ENCODE measurements at regions not wholly inside any gene's neighbourhood (a gene's known extent, or its start where the extent isn't known, plus 50 kb on each side); places are given as distances from the start of the nearest gene placed in this dataset.

DNA sequence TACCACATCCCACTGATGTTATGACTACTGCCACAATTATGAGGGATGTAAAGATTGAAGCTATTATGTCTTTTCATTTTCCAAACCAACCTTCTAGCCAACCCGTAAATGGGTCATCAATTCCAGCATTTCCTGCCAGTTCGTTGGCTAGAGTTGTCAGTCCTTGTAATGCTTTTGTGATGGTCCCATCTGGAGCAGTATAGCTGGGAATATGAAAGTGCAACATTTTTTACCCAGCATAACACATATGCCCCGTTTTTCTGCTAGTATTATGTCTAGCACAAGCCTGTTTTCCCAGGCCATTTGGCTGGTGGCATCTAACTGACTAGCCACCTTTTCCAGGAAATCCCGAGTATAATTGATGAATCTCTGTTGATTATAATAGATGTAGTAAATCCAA is 1501.6 kb upstream of the SLC39A10 start:
- Histone ChIP-seq H3K4me1 (ENCODE audit: insufficient read depth) (no peaks in the 10 kb centered on the region), H3K79me2 (no peaks in the 10 kb centered on the region), H3K4me2 (no peak overlapping the region), H3K9me2 (replicated peaks; ENCODE audit: insufficient read depth) (no peaks in the 10 kb centered on the region), H3K27ac (no peak overlapping the region), H2AFZ (no peak overlapping the region), H3K4me3 (no peak overlapping the region), H3K27me3 (no peaks in the 10 kb centered on the region), H4K20me1 (ENCODE audit: insufficient read depth, poor library complexity, severe bottlenecking) (no peaks in the 10 kb centered on the region), H3K9me3 (ENCODE audit: low read depth) (no peaks in the 10 kb centered on the region), H3K36me3 (replicated peaks; ENCODE audit: insufficient read depth, low read depth) (no peaks in the 10 kb centered on the region)
- TF ChIP-seq CTCF (IDR thresholded peaks at IDR 0.05; ENCODE audit: poor library complexity) (no peak), EZH2 (IDR thresholded peaks at IDR 0.05; ENCODE audit: borderline replicate concordance) (no peak), EZH2phosphoT487 (IDR thresholded peaks at IDR 0.05; ENCODE audit: low read depth, severe bottlenecking, unreplicated experiment) (no peak)
- WGBS (ENCODE audit: low lambda C conversion rate, missing lambda C conversion rate), result 83% methylated on average over 4 of the region's 4 CpGs
- DNase-seq (ENCODE audit: low spot score), result no peak

GRCh38 chr2:194151231-194151630 is 1505.8 kb upstream of the SLC39A10 start:
- Histone ChIP-seq H3K79me2 (no peaks in the 10 kb centered on the region), H3K4me2 (no peak overlapping the region), H3K9me3 (ENCODE audit: low read depth) (no peaks in the 10 kb centered on the region), H3K36me3 (replicated peaks; ENCODE audit: insufficient read depth, low read depth) (no peaks in the 10 kb centered on the region), H3K9me2 (replicated peaks; ENCODE audit: insufficient read depth) (no peaks in the 10 kb centered on the region), H3K27ac (no peak overlapping the region), H3K27me3 (no peaks in the 10 kb centered on the region), H4K20me1 (ENCODE audit: insufficient read depth, poor library complexity, severe bottlenecking) (no peaks in the 10 kb centered on the region), H2AFZ (no peak overlapping the region), H3K4me3 (no peak overlapping the region), H3K4me1 (ENCODE audit: insufficient read depth) (no peaks in the 10 kb centered on the region)
- 91% methylated on average over 1 of the region's 1 CpG for WGBS (ENCODE audit: low lambda C conversion rate, missing lambda C conversion rate)
- no peak for TF ChIP-seq CTCF (IDR thresholded peaks at IDR 0.05; ENCODE audit: poor library complexity)
- no peak for TF ChIP-seq EZH2phosphoT487 (IDR thresholded peaks at IDR 0.05; ENCODE audit: low read depth, severe bottlenecking, unreplicated experiment)
- no peak for TF ChIP-seq EZH2 (IDR thresholded peaks at IDR 0.05; ENCODE audit: borderline replicate concordance)
- no peak for DNase-seq (ENCODE audit: low spot score)

DNA sequence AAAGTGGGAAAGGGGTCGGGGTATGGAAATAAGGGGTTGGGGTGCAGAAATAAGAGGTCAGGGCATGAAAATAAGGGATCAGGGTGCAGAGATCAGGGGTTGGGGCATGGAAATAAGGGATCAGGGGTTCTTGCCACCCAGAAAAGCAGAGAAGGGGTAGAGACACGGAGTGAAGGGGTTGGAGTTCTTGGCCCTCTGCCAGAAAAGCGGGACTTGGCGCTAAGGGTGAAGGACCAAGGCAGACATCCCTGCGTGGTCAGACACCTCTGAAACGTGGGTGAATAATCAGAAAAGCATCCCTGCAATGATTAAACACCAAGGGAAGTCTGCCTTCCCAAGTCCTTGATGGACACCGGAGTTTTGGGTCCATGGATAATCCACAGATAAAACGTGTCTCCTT is 1521.6 kb upstream of the SLC39A10 start:
- DNase-seq (ENCODE audit: low spot score), result no peak
- Histone ChIP-seq H3K4me3 (no peak overlapping the region), H2AFZ (no peak overlapping the region), H3K4me1 (ENCODE audit: insufficient read depth) (no peaks in the 10 kb centered on the region), H3K4me2 (no peak overlapping the region), H3K9me3 (ENCODE audit: low read depth) (no peaks in the 10 kb centered on the region), H3K27ac (no peak overlapping the region), H4K20me1 (ENCODE audit: insufficient read depth, poor library complexity, severe bottlenecking) (no peaks in the 10 kb centered on the region), H3K9me2 (replicated peaks; ENCODE audit: insufficient read depth) (no peaks in the 10 kb centered on the region), H3K27me3 (no peaks in the 10 kb centered on the region), H3K79me2 (no peaks in the 10 kb centered on the region), H3K36me3 (replicated peaks; ENCODE audit: insufficient read depth, low read depth) (no peaks in the 10 kb centered on the region)
- TF ChIP-seq EZH2phosphoT487 (IDR thresholded peaks at IDR 0.05; ENCODE audit: low read depth, severe bottlenecking, unreplicated experiment) (no peak), CTCF (IDR thresholded peaks at IDR 0.05; ENCODE audit: poor library complexity) (no peak), EZH2 (IDR thresholded peaks at IDR 0.05; ENCODE audit: borderline replicate concordance) (no peak)
- WGBS (ENCODE audit: low lambda C conversion rate, missing lambda C conversion rate), result 88% methylated on average over 8 of the region's 8 CpGs

- Histone ChIP-seq H3K9me3 (ENCODE audit: low read depth) (no peaks in the 10 kb centered on the region), H3K79me2 (no peaks in the 10 kb centered on the region), H3K4me3 (no peak overlapping the region), H3K9me2 (replicated peaks; ENCODE audit: insufficient read depth) (no peaks in the 10 kb centered on the region), H3K36me3 (replicated peaks; ENCODE audit: insufficient read depth, low read depth) (no peaks in the 10 kb centered on the region), H3K27ac (no peak overlapping the region), H3K4me2 (no peak overlapping the region), H3K4me1 (ENCODE audit: insufficient read depth) (no peaks in the 10 kb centered on the region), H3K27me3 (no peaks in the 10 kb centered on the region), H4K20me1 (ENCODE audit: insufficient read depth, poor library complexity, severe bottlenecking) (no peaks in the 10 kb centered on the region), H2AFZ (no peak overlapping the region)
- TF ChIP-seq CTCF (IDR thresholded peaks at IDR 0.05; ENCODE audit: poor library complexity) (no peak), EZH2phosphoT487 (IDR thresholded peaks at IDR 0.05; ENCODE audit: low read depth, severe bottlenecking, unreplicated experiment) (no peak), EZH2 (IDR thresholded peaks at IDR 0.05; ENCODE audit: borderline replicate concordance) (no peak)
- no peak for DNase-seq (ENCODE audit: low spot score)
- 89% methylated on average over 4 of the region's 4 CpGs for WGBS (ENCODE audit: low lambda C conversion rate, missing lambda C conversion rate)
These were observed 1528.2 kb upstream of the SLC39A10 start for GRCh38 chr2:194128810-194129209.

All from hepatocyte (in vitro differentiated cells).